ENCODE measurements at regions not wholly inside any gene's neighbourhood (a gene's known extent, or its start where the extent isn't known, plus 50 kb on each side); places are given as distances from the start of the nearest gene placed in this dataset.
"Not testable (repeated sequence)": the region's sequence is repeated elsewhere in the genome, so short reads cannot be mapped to it uniquely, and the experiment has no call there.

DNA sequence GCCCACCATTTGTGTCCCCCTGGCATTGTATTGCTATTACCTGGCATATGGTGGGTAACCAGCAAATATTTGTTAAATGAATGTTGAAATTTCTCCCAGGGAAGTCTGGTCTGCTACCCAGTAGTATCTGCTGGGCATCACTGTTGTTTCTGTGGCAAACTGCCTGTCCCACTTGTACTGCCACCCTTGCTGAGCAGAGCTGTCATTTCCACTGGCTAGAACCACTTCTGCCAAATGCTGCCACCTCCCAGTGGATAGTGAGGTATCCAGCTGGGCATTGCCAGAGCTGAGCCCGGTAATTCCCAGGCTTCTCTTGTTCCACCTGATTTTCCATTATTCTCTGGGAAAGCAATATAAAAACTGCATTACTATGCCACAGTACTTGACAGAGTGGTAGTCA, 186.7 kb upstream of the NOCT start:
- H3K4me3 ChIP-seq (ENCODE audit: low read length) = no peak overlapping the region
- DNase-seq (ENCODE audit: low read depth, low spot score) = no peak

DNA sequence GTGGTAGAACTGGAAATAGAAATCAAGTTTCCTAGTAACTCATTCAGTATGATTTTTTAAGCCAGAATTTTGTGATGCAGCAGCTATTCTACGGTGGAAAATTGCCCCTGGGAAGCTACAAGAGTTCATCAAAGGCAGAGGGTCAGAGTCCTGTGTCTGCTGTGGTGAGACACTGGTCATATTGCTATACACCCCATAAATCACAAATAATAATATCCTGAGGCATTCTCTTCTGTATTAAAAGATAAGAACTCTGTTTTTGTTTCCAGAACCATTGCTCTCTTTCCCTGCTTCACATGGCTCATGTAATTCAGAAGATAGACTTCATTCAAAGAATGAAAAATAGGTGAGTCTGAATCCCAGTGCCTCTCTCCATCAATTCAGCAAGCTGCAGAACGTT, 188.8 kb upstream of the NOCT start:
- no peak overlapping the region for H3K4me3 ChIP-seq (ENCODE audit: low read length)
- no peak for DNase-seq (ENCODE audit: low read depth, low spot score)

DNA sequence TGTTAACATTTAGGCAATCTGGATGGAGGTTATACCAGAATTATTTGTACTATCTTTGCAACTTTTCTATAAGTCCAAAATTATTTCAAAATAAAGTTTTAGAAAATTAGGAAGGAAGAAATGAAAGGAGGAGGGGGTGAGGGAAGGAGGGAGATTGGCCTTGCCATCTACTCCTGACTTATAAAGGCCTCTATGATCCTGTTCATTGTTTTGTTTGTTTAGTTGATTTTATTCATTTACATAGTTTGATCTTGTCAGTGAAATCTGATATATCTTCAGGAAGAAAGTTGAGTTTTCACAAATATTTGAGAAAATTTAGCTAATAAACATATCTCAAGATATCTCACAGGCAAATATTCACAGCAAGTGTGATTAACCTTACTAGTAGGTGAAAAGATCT, 189.3 kb upstream of the NOCT start:
- no peak for DNase-seq (ENCODE audit: low read depth, low spot score)
- H3K4me3 ChIP-seq (ENCODE audit: low read length) = no peak overlapping the region

DNA sequence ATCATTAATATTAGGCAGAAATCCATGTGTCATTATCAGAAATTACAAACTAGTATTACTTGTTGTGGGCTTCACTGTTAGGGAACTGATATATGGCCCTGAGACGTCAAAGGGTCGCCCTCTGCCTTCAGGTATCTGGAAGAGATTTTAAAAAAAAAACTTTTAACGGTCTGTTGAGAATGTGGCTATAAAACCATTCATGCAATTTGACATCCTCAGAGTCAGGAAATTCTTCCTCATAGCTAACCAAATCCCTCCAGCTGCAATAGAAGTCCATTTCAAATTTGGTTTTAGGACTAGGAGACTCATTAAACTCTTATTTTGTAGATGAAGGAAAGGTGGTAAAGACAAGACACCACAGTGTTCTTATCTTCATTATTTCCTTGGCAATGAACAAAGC, 194.2 kb upstream of the NOCT start:
- DNase-seq (ENCODE audit: low read depth, low spot score) = no peak
- no peak overlapping the region for H3K4me3 ChIP-seq (ENCODE audit: low read length)

DNA sequence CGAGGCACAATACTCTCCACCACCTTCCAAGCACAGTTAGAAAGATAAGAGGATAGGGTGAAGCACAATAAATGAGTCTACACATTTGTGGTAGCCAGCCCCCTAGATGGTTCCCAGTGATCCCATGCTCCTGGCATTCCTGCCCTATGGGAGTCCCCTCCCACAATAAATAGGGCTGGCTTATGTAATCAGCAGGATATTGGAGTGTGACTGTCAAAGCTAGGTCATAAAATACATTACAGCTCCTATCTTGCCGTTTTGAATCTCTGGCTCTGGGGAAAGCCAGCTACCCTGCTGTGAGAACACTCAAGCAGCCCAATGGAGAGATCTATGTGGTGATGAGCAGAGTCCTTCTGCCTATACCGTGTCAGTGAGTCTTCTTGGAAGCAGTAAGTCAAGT, 198.7 kb upstream of the NOCT start:
- DNase-seq (ENCODE audit: low read depth, low spot score) = no peak
- H3K4me3 ChIP-seq (ENCODE audit: low read length) = no peak overlapping the region

DNA sequence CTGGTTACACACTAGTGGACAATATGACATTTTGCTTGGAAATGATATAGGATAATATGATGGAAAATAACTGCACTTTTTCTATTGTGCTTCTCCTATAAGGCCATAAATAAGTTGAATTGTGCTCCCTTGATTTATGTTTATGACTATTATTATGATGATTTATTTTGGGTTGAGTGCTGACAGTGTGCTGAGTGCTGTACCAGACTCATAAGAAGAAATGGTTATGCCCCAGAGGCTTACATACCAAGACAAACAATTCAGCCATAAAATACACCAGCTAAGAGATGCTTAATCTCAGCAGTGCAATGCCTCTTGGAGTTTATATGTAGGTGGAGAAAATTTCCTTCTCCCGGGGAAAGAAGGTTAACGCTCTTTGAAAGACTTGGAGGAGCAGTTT, 199.8 kb upstream of the NOCT start:
- no peak overlapping the region for H3K4me3 ChIP-seq (ENCODE audit: low read length)
- no peak for DNase-seq (ENCODE audit: low read depth, low spot score)

DNA sequence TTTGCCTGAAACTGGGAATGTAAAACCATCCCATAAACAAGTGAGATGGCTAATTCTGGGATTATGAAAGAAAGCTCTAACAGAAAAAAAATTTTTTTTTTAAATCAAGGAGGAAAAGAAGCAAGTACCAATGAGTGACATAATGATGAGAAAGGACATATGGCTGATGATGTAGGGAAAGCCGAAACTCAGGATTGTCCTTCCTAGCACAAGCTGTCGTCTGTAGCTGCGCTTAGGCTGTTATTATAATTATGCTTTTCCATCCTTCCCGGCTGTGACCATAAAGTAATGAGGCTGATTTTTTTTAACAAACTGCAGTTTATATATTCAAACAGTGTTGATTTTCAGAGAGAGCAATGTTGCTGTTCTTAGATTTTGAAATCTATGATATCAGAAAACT, 209.8 kb upstream of the NOCT start:
- no peak for DNase-seq (ENCODE audit: low read depth, low spot score)
- no peak overlapping the region for H3K4me3 ChIP-seq (ENCODE audit: low read length)

DNA sequence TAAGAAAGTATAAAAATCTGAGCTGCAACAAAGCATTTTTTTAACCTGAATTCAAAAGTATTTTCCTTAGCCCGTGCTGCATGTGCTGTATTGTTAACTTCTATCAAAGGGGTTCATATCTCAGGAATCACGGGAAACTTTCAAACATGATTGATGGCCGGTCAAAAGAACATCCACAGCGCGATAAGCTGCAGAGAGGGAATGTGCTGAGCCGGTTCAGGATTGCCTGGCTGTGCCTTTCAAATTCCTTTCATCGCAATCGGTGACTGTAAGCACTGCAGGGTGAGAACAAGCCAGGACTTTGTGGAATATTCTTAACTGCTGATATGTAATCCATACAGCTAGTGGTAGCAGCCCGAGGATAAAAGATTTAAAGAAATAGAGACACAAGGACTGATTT, 210.9 kb upstream of the NOCT start:
- no peak for DNase-seq (ENCODE audit: low read depth, low spot score)

DNA sequence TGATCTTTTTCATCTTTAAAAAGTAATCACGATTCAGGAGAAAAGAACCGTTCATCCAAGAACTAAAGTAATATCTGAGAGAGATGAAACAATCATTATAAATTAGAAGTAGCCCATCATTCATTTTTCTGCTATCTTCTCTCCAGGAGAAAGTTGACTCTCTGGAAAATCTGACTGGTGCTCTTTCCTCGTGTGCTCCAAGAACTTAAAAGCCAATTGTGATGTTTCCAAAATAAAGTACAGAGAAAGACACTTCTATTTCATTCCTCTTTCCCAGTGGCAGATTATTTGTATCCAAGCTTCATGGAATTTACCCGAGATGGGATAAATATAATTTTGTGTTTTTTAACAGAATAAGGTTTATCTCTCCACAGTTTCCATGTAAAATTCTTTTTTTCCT, 212.5 kb upstream of the NOCT start:
- DNase-seq (ENCODE audit: low read depth, low spot score) = no peak
- no peak overlapping the region for H3K4me3 ChIP-seq (ENCODE audit: low read length)

More for the DNA sequence above, 210.9 kb upstream of the NOCT start:
- H3K4me3 ChIP-seq (ENCODE audit: low read length) = no peak overlapping the region

DNA sequence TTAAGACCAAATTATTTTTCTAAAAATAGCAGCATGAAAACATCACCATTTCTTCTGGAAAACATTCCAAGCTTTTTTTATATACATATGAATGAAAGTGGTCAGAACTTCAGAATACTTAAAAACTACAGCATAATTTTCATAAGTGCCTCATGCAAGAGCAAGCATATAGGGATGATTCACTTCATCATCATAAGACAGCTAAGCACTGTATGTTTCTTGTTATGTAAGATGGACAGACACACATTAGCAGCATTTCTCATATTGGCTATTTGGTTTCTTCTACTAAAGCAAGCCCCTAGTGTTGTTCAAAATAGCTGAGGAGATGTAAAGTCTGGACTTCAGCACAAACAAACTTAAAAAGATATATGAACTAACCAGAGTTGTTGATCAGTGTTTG, 213.1 kb upstream of the NOCT start:
- no peak overlapping the region for H3K4me3 ChIP-seq (ENCODE audit: low read length)
- DNase-seq (ENCODE audit: low read depth, low spot score) = no peak

DNA sequence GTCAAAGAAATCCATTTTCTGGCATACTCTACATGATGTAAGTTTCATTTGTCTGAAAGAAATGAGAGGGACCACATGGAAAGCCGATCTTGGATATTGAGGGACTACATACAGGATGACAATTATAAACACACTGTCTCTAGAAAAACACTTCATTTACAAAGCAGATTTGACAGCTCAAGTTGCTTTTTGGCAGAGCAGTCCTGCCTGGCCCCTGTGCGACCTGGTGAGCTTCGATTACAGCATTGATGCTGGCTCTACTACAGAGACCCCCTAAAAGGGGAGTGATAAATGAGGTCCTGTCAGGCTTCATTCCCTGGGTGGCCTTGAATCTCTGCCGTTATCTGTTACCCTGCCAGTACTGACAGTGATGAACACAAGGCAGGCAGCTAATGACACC, 215.2 kb upstream of the NOCT start:
- H3K4me3 ChIP-seq (ENCODE audit: low read length) = no peak overlapping the region
- no peak for DNase-seq (ENCODE audit: low read depth, low spot score)

DNA sequence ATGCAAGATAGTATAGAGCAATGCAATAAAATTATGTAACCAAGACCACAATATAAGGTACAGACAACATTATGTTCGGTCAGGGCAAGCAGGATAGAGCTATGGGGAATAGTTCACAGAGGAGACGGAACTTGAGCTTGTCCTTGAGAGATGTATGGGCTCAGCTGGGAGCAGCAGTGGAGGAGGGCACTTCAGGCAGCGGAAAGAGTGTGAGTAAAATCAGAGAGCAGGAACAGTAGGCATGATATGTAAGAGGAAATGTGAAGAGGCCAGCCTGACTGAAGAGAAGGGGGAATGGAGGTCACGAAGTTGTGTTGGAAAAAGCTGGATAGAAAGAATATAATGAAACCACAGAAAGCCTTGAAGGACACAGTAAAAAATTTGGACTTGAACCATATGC, 217.2 kb upstream of the NOCT start:
- DNase-seq (ENCODE audit: low read depth, low spot score) = no peak
- no peak overlapping the region for H3K4me3 ChIP-seq (ENCODE audit: low read length)

DNA sequence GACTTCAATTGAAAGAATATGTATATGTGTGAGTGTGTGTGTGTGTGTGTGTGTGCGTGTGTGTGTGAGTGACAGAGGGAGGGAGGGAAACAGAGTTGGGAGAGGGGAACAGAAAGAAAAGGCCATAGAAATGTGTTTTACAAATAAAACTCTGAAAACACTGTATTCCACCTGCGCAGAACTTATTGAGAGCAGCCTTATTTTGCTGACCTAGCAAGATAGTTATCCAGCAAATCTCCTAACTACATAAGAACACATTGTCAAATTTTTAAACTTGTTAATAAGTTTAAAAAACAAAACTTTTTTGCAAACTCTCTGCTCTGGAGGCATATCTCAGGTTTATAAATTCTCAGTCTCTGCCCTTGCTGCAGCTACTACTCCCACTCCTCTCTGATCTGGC, 217.9 kb upstream of the NOCT start:
- no peak overlapping the region for H3K4me3 ChIP-seq (ENCODE audit: low read length)
- DNase-seq (ENCODE audit: low read depth, low spot score) = no peak

DNA sequence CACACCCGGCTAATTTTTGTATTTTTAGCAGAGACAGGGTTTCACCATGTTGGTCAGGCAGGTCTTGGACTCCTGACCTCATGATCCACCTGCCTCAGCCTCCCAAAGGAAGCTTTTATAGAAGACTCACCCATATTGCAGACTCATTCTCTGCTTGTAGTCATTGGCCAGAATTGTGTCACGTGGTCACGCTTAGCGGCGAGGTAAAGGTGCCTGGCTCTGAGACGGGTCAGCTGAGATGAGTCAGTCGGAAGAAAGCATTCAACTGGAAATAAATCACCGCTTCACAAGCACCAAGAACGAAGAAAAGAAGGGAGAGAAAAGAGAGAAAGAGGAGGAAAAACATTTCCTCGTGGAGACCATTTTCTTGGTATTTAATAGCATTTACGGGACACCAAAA, 218.8 kb upstream of the NOCT start:
- DNase-seq (ENCODE audit: low read depth, low spot score) = no peak
- no peak overlapping the region for H3K4me3 ChIP-seq (ENCODE audit: low read length)

DNA sequence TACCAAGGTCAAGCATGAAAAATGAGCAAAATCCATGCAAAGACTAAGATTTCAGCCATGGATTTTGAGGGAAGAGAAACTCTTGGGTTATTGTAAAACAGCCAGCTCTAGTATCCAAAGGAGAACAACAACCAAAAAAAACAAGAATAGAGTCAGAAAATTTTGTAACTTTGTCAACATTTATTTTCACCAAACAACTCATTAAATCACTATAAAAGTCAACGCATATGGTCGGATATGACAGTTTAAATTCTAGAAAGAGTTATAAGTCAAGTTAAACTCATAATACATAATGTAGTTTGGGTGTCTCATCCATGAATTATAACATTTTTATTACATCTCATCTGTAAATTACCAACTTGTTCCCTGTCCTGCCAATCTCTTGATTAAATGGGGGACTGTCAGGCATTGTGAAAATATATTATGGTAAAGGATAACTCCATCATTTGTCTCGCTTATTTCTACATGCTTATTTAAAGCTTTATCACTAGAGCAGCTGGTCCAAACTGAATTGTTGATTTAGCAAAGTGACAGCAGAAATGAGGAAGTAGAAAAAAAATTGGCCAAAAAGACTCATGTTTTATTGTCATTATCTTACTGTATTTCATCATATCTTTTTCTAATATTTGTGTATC, 224.8 kb upstream of the NOCT start:
- no peak for DNase-seq (ENCODE audit: low read depth, low spot score)

DNA sequence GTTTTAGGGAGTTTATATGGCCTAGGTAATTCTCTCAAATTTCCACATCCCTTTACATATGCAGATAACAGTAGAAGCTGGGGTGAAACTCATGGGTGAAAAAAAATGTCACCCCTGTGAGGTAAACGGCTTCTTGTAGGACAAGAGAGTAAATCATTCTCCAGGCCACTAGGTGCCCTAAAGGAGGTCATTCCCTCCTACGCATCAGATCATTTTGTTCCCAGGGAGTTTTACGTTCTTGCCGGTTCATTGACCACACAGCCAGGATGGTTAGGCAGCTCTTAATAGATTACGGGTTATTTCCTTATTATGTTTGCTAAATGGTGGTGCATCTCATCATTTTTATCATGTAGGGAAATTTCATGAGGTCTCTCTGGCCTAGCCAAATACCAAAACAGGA, 225.8 kb upstream of the NOCT start:
- no peak overlapping the region for H3K4me3 ChIP-seq (ENCODE audit: low read length)
- no peak for DNase-seq (ENCODE audit: low read depth, low spot score)

More for the DNA sequence above, 224.8 kb upstream of the NOCT start:
- H3K4me3 ChIP-seq (ENCODE audit: low read length) = no peak overlapping the region

DNA sequence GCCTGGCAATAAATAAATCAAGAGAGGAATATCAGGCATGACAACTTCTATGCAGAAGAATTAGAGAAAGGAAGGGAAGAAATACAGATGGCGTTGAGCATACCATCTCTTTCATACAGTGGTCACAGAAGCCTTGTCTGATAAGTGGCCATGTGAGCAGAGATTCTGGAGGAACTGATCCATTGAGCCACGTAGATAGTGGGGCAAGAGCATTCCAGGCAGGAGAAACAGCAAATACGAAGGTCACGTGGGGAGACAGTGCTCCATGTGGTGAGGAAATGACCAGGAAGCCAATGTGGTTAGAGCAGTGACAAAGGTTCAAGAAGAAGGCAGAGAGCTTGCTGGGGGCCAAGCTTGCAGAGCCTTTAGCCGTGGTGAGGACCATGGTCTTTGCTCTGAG, 226.7 kb upstream of the NOCT start:
- H3K4me3 ChIP-seq (ENCODE audit: low read length) = no peak overlapping the region
- no peak for DNase-seq (ENCODE audit: low read depth, low spot score)

DNA sequence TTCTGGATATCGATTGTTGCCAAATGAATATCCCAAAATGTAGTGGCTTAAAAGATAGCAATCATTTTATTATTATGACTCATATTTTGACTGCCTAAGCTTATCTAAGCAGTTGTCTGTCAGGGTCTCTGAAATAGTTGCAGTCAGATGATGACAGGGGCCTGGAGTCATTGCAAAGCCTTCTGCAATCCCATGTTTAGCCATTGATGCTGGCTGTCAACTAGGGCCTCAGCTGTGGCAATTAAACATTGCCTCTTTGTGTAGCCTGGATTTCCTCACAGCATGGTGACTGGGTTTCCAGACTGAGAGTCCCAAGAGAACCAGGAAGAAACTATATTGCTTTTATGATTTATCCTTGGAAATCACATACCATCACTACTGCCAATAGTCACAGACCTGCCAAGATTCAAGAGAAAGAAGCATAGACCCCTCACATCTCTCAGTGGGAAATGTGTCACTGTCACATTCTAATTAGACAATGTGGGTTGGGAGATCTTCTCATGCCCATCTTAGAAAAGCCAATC, 227.3 kb upstream of the NOCT start:
- H3K4me3 ChIP-seq (ENCODE audit: low read length) = no peak overlapping the region
- DNase-seq (ENCODE audit: low read depth, low spot score) = no peak

DNA sequence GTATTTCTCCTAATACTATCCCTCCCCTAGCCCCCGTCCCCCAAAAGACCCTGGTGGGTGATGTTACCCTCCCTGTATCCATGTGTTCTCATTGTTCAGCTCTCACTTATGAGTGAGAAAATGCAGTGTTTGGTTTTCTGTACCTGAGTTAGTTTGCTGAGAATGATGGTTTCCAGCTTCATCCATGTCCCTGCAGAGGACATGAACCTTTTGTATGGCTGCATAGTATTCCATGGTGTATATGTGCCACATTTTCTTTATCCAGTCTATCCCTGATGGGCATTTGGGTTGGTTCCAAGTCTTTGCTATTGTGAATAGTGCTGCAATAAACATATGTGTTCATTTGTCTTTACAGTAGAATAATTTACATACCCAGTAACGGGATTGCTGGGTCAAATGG, 235.8 kb upstream of the NOCT start:
- DNase-seq (ENCODE audit: low read depth, low spot score) = not testable (repeated sequence)

DNA sequence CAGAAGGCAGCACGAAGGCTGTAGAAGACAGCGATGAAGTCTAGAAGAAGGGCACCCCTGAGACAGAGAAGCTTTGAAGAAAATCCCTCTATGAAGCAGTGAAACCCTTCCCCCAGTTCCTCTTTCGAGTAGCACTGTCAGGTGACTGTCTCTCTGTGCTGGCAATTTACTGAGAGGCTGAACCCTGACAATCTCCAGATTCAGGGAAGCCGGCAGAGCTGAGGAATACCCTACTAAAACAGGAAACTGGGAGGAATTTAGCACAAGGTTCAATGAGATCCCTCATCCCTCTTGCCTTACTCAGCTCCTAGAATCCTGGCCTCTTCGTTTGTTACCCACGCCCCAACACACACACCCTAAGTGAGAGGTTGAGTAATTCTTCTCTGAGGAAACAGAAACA, 239.7 kb upstream of the NOCT start:
- DNase-seq (ENCODE audit: low read depth, low spot score) = no peak
- H3K4me3 ChIP-seq (ENCODE audit: low read length) = no peak overlapping the region

More for the DNA sequence above, 235.8 kb upstream of the NOCT start:
- not testable (repeated sequence) for H3K4me3 ChIP-seq (ENCODE audit: low read length)

DNA sequence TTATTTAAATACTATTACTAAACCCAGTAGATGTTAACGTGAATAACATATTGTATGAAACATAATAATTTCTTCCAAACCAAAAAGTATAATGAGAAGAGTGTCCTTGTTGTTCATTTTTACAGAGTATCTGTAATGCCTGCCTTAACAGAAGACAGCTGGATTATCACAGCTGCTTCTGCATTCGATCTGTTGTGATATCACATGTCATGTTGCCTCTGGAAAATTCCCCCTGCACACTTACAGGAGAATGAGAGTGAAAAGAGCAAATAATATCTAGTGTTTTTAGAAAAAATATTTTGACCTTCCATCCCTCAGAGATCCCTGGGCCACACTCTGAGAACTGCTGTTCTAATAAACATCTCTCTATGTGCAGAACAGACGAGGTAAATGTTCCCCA, 240.1 kb upstream of the NOCT start:
- no peak for DNase-seq (ENCODE audit: low read depth, low spot score)
- no peak overlapping the region for H3K4me3 ChIP-seq (ENCODE audit: low read length)

DNA sequence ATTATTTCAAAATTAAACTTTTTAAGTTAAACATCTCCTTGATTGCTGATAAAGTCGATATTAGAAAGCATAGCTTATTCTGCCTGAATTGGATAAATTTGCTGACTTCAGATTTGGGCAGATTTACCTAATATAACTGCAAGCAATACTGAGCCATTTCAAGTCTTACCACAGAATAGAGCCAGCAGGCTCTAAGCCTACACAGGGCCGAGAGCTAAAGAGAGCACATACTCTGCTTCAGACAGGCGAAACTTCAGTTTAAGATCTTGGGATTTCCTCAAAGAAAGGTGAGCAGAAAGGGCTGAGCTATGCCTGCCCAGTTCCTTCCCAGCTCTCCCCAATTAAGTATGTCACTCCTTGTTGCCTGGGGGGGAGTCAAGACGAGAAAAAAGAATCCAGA, 240.6 kb upstream of the NOCT start:
- H3K4me3 ChIP-seq (ENCODE audit: low read length) = no peak overlapping the region
- no peak for DNase-seq (ENCODE audit: low read depth, low spot score)

All from Jurkat, Clone E6-1 (cell line).